ENCODE measurements at regions not wholly inside any gene's neighbourhood (a gene's known extent, or its start where the extent isn't known, plus 50 kb on each side); places are given as distances from the start of the nearest gene placed in this dataset.

GRCh38 chr15:87577336-87577735 lies 679.2 kb downstream of the NTRK3 start:
- TF ChIP-seq POLR2AphosphoS5 (IDR thresholded peaks at IDR 0.05; ENCODE audit: low read depth) (no peak), REST (IDR thresholded peaks at IDR 0.05; ENCODE audit: insufficient replicate concordance, low read depth) (no peak), GABPA (IDR thresholded peaks at IDR 0.05; ENCODE audit: low read depth) (no peak), SPI1 (IDR thresholded peaks at IDR 0.05; ENCODE audit: borderline replicate concordance, low read depth) (no peak)
- TF ChIP-seq, protein P1, sequence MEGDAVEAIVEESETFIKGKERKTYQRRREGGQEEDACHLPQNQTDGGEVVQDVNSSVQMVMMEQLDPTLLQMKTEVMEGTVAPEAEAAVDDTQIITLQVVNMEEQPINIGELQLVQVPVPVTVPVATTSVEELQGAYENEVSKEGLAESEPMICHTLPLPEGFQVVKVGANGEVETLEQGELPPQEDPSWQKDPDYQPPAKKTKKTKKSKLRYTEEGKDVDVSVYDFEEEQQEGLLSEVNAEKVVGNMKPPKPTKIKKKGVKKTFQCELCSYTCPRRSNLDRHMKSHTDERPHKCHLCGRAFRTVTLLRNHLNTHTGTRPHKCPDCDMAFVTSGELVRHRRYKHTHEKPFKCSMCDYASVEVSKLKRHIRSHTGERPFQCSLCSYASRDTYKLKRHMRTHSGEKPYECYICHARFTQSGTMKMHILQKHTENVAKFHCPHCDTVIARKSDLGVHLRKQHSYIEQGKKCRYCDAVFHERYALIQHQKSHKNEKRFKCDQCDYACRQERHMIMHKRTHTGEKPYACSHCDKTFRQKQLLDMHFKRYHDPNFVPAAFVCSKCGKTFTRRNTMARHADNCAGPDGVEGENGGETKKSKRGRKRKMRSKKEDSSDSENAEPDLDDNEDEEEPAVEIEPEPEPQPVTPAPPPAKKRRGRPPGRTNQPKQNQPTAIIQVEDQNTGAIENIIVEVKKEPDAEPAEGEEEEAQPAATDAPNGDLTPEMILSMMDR (IDR thresholded peaks at IDR 0.05; ENCODE audit: insufficient read depth, low read length) = no peak

All from HL-60 (cell line).